DMS153 (cell line): ENCODE measurements at regions not wholly inside any gene's neighbourhood (a gene's known extent, or its start where the extent isn't known, plus 50 kb on each side); places are given as distances from the start of the nearest gene placed in this dataset.

Source experiments
- DNase-seq: peaks from one replicate; lab custom pipeline; 2025; lab: John Stamatoyannopoulos, UW

DNA sequence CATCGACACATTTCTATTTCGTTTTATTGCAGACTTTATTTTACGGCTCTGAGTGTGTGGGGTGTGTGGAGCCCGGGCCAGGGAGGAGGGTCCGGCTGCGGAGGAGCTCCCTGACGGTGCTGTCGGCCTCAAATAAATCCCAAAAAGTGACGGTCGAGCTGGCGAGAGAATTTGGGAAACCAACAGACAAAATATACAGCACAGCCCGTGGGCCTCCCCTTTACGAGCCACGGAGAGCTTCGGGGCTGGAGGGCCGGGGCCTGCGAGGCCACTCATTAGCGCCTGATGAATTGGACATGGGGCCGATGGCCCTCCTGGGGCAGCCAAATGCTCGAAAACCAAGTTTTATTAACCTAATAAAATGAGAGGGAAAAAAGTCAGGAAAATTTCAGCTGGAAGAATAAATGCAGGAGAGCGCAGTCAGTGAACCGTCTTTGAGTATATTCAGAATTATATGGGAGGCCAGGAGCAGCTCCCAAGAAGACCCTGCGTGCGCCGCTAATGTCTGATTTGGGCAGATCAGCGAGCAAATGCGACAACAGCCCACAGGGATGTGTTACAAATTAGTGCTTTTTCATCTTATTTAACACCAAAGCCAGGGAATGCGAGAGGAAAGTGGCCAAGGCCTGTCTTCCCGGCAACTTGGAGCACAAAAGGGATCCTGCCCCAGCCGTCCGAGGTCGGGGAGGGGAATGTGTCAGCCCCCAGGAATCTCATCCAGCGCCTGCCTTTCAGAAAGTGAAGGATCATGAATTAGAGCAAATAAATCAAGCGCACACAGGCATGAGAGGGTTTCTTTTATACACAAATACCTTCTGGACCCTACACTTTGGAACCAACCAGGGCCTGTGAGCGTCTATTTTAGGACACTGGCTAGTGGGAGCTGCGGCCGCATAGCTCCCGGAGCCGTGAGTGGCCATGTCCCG, 249.1 kb downstream of the C16orf95 start:
- DNase-seq = no peak

GRCh38 chr16:87068762-87069150, 248.4 kb downstream of the C16orf95 start:
- DNase-seq = no peak

DNA sequence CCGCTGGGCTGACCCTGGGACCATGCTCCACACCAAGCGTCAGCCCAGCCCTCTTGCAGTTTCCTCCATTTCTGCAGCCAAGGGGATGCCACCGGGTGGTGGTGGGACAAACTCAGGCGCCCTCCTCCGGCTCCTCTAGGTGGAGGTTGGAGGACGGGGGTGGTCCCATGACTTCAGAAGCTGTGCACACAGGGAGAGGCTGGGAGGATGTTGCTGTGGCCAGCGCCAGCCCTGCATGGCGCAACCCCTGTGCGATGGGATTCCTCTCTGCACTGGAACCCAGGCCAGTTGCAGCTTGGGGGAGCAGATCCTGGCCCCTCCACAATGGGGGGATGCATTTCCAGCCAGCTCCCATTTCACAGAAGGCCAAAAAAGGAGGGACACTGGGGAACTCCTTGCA, 246.5 kb downstream of the C16orf95 start:
- no peak for DNase-seq

GRCh38 chr16:87072101-87072500, 245.1 kb downstream of the C16orf95 start:
- no peak for DNase-seq

DNA sequence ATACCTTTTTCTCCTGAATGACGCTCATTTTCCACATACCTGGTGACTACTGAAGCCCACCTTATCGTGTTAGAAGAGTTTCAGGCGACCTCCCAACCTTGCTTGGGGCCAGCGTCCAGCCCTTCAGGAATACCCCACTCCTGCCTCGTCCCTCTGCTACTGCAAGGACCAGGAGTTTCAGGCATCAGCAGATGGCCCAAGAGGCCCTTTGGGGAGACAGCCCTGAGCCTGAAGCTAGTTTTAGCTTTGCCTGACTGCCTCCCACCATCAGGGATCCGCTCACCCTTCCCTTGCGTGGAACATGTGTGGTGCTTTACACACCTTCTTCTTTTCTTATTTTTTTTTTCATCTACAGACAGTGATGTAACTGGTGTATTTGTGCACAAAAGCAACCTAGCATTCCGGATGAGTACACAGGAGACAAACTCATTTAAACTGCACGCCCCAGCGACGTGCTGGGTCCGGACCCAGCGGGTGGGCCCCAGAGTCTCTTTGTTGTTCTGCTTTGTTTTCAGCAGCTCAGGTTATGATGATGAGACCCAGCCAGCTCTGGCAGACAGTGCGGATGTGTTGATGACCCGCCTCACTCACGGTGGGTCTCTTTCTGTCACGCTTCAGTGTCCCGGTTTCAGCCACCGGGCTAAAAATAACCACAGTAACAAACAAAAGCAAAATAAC, 242.4 kb downstream of the C16orf95 start:
- DNase-seq = no peak

DNA sequence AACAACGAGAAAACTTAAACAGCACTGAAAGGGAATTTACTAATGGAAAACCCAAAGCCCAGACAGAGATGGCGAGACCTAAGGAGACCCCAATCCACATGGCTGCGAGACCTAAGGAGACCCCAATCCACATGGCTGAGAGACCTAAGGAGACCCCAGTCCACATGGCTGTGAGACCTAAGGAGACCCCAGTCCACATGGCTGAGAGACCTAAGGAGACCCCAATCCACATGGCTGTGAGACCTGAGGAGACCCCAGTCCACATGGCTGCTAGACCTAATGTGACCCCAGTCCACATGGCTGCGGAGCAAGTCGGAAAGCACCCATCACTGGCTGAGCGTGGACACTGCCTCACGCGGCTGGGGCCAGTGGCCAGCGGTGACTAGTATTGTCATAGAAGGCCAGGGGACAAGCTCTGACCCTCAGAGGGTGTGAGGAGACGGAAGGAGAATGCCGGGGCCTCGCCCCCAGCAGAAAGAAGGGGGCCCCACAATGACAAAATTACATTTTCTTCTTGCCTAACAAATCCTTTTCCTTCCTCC, 241.8 kb downstream of the C16orf95 start:
- no peak for DNase-seq

GRCh38 chr16:87076331-87076949, 240.8 kb downstream of the C16orf95 start:
- DNase-seq = no peak

GRCh38 chr16:87076950-87077749, 240.0 kb downstream of the C16orf95 start:
- peak; percentile 35 for DNase-seq

DNA sequence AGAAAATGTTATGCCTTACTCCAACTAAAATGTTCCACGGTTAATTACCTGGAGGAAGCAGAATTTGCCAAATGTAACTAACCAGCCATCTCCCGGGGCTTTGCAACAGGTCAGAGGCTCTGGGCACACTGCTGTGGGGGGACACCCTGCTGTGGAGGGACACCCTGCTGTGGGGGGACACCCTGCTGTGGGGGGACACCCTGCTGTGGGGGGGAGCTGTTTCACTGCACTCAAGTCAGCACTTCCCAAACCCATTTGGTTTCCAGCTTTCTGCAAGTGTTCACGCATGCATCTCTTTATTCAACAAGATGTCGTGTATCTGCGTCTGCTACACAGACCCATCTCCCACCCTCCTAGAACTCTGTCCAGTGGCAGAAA, 239.5 kb downstream of the C16orf95 start:
- no peak for DNase-seq

GRCh38 chr16:87080571-87081167, 236.5 kb downstream of the C16orf95 start:
- DNase-seq = no peak

DNA sequence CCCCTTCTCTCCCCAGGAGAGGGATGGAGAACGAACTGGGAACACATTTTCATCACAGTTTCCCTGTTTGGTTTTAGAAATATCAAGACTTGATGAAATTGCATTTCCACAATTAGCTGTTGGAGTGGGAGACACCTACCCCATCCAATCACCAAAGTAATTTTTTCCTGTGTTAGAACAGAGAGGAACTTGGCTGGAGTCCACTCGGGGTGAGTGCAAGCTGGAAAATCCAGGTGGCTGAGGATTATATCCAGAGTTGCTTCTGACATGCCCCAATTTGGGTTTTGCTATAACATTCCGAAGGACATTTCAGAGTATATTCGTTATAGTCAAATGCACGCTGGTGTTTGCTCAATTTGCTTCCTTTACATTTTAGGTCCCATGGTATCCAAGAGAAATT, 231.8 kb downstream of the C16orf95 start:
- DNase-seq = no peak

- no peak for DNase-seq
Measured at GRCh38 chr16:87086156-87086555, 231.0 kb downstream of the C16orf95 start.

DNA sequence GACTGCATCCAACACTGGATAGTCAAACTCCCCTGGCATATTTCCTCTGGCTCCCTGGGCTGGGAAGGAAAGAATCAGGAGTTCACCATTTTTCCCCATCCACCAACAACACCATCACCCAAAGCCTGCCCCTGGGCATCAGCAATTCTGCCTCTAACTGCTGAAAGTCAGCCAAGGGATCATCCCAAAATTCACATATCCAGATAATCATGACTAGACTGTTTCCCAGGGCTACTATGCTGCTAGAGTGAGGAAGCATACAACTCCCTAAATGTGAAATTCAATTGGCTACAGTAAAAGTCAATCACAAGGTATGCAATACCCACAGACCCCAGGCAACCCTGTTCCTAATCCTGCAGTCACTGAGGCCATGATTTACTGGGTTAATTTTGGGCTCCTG, 230.6 kb downstream of the C16orf95 start:
- no peak for DNase-seq

GRCh38 chr16:87092958-87093357, 224.2 kb downstream of the C16orf95 start:
- no peak for DNase-seq

- DNase-seq = no peak
Measured at GRCh38 chr16:87093804-87094555, 223.2 kb downstream of the C16orf95 start.

DNA sequence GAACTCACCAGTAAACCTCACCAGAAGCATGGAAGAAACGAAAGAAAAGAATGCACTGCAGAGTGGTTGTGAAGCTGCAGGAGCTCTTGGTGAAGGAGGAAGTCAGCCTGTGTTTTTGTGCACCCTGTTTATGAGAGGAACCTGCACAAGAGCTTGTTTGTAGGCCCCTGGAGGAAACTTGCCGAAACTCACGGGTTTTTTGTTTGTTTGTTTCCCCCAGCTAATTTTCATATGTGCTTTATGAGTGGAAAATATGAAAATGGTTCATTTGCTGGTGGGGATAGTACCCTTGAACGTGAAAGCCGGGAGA, 222.7 kb downstream of the C16orf95 start:
- DNase-seq = peak; percentile 3

DNA sequence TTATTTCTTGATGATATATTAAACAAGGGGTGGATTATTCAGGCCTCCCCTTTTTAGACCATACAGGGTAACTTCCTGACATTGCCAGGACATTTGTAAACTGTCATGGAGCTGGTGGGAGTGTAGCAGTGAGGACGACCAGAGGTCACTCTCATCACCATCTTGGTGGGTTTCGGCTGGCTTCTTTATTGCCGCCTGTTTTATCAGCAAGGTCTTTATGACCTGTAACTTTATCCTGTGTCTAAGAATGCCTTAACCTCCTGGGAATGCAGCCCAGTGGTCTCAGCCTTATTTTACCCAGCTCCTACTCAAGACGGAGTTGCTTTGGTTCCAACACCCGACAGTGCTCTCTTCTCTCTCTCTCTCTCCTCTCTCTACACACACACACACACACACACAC, 221.9 kb downstream of the C16orf95 start:
- DNase-seq = no peak

DNA sequence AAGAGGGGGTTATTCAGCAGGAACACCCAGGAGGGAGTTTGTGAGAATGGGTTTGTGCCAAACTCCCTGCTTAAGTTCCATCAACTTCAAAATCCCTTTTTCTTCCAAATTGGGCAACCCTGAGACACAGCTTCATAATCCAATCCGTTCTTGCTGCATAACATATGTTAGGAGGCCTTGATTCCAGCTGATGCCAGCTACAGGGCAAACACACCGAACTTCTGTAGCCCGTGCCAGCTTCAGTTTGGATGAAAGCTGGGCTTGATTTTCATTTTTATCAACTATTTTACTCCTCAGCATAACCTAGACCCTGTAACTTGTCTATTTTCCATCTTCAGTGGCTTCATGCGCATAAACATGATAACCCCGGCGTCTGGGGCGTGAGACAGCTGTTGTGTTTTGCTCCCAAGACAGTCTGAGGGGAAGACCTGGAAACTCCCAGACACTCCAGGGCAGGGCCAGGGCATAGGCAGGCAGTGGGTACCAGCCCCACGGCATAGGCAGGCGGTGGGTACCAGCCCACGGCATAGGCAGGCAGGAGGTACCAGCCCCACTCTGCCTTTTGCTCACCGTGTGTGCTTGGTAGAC, 220.4 kb downstream of the C16orf95 start:
- no peak for DNase-seq

DNA sequence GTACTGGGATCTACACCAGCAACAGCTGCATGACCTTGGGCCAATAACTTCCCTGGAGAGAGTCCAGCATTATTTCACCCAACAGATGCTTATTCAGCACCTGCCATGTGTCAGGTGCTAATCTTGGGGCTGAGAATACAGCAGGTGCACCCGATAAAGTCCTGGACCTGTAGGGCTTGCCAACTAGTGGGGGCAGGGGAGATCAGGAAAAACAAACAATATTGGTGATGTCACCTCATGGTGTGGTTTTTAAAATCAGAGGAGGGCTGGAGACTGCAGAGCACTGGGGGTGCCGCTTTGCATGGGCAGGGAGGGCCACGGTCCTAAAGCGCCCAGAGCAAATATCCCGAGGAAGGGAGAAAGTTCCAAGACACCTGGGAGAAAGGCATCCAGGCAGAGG, 218.8 kb downstream of the C16orf95 start:
- no peak for DNase-seq

DNA sequence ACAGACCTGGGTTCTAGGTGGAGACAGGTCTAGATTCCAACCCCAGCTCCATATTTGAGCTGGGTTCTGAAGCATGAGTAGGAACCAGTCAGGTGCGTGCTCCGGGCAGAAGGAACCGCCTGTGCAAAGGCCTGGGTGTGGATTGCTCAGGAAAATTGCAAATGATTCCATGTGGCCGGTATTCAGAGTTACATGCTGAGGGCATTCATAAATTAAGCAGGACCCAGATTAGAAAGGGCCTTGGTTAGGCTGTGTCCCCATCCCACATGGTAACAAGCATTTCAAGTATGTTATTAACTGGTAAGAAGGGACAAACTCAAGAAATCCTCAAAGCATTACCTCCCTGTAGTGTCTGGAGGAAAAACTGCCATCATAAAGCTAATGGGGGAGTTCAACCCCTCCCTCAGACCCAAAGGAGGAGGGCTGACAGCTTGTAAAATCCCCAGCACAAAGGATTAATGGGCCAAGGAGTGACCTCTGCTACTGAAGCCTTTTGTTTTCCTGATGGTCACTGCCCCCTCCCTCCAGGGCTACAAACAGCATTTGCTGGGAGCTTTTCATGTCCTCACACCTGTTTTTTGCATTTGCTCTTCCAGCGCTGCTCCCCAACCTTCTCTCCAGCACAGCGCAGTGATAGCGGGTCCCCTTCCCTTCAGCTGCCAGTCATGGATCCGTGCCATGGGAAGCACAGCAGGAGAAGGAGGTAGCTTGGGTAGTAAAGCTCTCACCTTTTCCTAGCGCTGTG, 218.0 kb downstream of the C16orf95 start:
- peak; percentile 35 for DNase-seq
